ENCODE measurements at regions not wholly inside any gene's neighbourhood (a gene's known extent, or its start where the extent isn't known, plus 50 kb on each side); places are given as distances from the start of the nearest gene placed in this dataset.

- Histone ChIP-seq H3K36me3 (ENCODE audit: insufficient read depth) (peaks cover 10% of the 10 kb centered on the region; the same call in 1 of the 2 replicates), H3K4me3 (no peak overlapping the region), H4K20me1 (replicated peaks; ENCODE audit: insufficient read depth) (no peaks in the 10 kb centered on the region), H3K9me2 (ENCODE audit: insufficient read depth) (0 out of 2 replicates have a peak, but pooled peaks cover 3% of the 10 kb centered on the region), H3K27me3 (ENCODE audit: insufficient read depth) (no peaks in the 10 kb centered on the region), H3F3A (replicated peaks; ENCODE audit: low read depth) (no peaks in the 10 kb centered on the region), H2AFZ (no peak overlapping the region), H3K4me1 (ENCODE audit: insufficient read depth) (no peaks in the 10 kb centered on the region), H3K4me2 (no peak overlapping the region), H3K27ac (ENCODE audit: low read depth) (no peak overlapping the region), H3K79me2 (replicated peaks; ENCODE audit: insufficient read depth) (no peaks in the 10 kb centered on the region)
- no peaks in the 10 kb centered on the region for H3K27me3 Mint-ChIP-seq (ENCODE audit: insufficient read depth, low read depth, poor library complexity)
- ATAC-seq (no peak), DNase-seq (ENCODE audit: low spot score) (no peak)
- no peak overlapping the region for H3K27ac Mint-ChIP-seq
- H3K9me3 Mint-ChIP-seq = peaks cover 21% of the 10 kb centered on the region
- H3K36me3 Mint-ChIP-seq (ENCODE audit: low read depth) = peaks cover 19% of the 10 kb centered on the region; the same call in 2 of the 3 replicates
- no peak for TF ChIP-seq POLR2AphosphoS5 (IDR thresholded peaks at IDR 0.05; ENCODE audit: low read depth)
- TF ChIP-seq JUNB (IDR thresholded peaks at IDR 0.05; ENCODE audit: unreplicated experiment) = no peak
- no peak for TF ChIP-seq ZNF331 (CRISPR knock-in tag; IDR thresholded peaks at IDR 0.05; ENCODE audit: low read depth)
- TF ChIP-seq NANOG (IDR thresholded peaks at IDR 0.05; ENCODE audit: borderline replicate concordance) = no peak
- TF ChIP-seq EZH2phosphoT487 (IDR thresholded peaks at IDR 0.05; ENCODE audit: unreplicated experiment) = no peak
- TF ChIP-seq CREB1 (CRISPR knock-in tag; IDR thresholded peaks at IDR 0.05; ENCODE audit: low read depth) = no peak
- TF ChIP-seq STAT1 (IDR thresholded peaks at IDR 0.05; ENCODE audit: unreplicated experiment) = no peak
- TF ChIP-seq, protein P1, sequence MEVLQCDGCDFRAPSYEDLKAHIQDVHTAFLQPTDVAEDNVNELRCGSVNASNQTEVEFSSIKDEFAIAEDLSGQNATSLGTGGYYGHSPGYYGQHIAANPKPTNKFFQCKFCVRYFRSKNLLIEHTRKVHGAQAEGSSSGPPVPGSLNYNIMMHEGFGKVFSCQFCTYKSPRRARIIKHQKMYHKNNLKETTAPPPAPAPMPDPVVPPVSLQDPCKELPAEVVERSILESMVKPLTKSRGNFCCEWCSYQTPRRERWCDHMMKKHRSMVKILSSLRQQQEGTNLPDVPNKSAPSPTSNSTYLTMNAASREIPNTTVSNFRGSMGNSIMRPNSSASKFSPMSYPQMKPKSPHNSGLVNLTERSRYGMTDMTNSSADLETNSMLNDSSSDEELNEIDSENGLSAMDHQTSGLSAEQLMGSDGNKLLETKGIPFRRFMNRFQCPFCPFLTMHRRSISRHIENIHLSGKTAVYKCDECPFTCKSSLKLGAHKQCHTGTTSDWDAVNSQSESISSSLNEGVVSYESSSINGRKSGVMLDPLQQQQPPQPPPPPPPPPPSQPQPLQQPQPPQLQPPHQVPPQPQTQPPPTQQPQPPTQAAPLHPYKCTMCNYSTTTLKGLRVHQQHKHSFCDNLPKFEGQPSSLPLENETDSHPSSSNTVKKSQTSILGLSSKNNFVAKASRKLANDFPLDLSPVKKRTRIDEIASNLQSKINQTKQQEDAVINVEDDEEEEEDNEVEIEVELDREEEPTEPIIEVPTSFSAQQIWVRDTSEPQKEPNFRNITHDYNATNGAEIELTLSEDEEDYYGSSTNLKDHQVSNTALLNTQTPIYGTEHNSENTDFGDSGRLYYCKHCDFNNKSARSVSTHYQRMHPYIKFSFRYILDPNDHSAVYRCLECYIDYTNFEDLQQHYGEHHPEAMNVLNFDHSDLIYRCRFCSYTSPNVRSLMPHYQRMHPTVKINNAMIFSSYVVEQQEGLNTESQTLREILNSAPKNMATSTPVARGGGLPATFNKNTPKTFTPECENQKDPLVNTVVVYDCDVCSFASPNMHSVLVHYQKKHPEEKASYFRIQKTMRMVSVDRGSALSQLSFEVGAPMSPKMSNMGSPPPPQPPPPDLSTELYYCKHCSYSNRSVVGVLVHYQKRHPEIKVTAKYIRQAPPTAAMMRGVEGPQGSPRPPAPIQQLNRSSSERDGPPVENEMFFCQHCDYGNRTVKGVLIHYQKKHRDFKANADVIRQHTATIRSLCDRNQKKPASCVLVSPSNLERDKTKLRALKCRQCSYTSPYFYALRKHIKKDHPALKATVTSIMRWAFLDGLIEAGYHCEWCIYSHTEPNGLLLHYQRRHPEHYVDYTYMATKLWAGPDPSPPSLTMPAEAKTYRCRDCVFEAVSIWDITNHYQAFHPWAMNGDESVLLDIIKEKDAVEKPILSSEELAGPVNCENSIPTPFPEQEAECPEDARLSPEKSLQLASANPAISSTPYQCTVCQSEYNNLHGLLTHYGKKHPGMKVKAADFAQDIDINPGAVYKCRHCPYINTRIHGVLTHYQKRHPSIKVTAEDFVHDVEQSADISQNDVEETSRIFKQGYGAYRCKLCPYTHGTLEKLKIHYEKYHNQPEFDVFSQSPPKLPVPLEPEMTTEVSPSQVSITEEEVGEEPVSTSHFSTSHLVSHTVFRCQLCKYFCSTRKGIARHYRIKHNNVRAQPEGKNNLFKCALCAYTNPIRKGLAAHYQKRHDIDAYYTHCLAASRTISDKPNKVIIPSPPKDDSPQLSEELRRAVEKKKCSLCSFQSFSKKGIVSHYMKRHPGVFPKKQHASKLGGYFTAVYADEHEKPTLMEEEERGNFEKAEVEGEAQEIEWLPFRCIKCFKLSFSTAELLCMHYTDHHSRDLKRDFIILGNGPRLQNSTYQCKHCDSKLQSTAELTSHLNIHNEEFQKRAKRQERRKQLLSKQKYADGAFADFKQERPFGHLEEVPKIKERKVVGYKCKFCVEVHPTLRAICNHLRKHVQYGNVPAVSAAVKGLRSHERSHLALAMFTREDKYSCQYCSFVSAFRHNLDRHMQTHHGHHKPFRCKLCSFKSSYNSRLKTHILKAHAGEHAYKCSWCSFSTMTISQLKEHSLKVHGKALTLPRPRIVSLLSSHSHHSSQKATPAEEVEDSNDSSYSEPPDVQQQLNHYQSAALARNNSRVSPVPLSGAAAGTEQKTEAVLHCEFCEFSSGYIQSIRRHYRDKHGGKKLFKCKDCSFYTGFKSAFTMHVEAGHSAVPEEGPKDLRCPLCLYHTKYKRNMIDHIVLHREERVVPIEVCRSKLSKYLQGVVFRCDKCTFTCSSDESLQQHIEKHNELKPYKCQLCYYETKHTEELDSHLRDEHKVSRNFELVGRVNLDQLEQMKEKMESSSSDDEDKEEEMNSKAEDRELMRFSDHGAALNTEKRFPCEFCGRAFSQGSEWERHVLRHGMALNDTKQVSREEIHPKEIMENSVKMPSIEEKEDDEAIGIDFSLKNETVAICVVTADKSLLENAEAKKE (CRISPR knock-in tag; IDR thresholded peaks at IDR 0.05) = no peak
- no peak for TF ChIP-seq CTCF (conservative IDR thresholded peaks at IDR 0.05; ENCODE audit: low read depth in 2 of 2)
- no peak for TF ChIP-seq ZNF114 (CRISPR knock-in tag; IDR thresholded peaks at IDR 0.05)
- TF ChIP-seq EZH2 (IDR thresholded peaks at IDR 0.05; ENCODE audit: low read depth, unreplicated experiment) = no peak
- TF ChIP-seq ETS1 (IDR thresholded peaks at IDR 0.05) = no peak
- TF ChIP-seq, protein P2, sequence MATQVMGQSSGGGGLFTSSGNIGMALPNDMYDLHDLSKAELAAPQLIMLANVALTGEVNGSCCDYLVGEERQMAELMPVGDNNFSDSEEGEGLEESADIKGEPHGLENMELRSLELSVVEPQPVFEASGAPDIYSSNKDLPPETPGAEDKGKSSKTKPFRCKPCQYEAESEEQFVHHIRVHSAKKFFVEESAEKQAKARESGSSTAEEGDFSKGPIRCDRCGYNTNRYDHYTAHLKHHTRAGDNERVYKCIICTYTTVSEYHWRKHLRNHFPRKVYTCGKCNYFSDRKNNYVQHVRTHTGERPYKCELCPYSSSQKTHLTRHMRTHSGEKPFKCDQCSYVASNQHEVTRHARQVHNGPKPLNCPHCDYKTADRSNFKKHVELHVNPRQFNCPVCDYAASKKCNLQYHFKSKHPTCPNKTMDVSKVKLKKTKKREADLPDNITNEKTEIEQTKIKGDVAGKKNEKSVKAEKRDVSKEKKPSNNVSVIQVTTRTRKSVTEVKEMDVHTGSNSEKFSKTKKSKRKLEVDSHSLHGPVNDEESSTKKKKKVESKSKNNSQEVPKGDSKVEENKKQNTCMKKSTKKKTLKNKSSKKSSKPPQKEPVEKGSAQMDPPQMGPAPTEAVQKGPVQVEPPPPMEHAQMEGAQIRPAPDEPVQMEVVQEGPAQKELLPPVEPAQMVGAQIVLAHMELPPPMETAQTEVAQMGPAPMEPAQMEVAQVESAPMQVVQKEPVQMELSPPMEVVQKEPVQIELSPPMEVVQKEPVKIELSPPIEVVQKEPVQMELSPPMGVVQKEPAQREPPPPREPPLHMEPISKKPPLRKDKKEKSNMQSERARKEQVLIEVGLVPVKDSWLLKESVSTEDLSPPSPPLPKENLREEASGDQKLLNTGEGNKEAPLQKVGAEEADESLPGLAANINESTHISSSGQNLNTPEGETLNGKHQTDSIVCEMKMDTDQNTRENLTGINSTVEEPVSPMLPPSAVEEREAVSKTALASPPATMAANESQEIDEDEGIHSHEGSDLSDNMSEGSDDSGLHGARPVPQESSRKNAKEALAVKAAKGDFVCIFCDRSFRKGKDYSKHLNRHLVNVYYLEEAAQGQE (IDR thresholded peaks at IDR 0.05; ENCODE audit: unreplicated experiment) = no peak
- peaks cover 3% of the 10 kb centered on the region; the same call in 2 of the 3 replicates for H3K4me1 Mint-ChIP-seq
- no peak overlapping the region for H3K4me3 Mint-ChIP-seq
Observed at GRCh38 chr4:12636191-12636590, 847.9 kb downstream of the RAB28 start.
